Stimulated activated CD4-positive, alpha-beta T cell treated with anti-CD3 and anti-CD28 coated beads, TNF-alpha, amount 100 ng/mL, for 1 hour (primary cell): ENCODE measurements at regions not wholly inside any gene's neighbourhood (a gene's known extent, or its start where the extent isn't known, plus 50 kb on each side); places are given as distances from the start of the nearest gene placed in this dataset.
"Not testable (repeated sequence)": the region's sequence is repeated elsewhere in the genome, so short reads cannot be mapped to it uniquely, and the experiment has no call there.

ENCODE experiments used
- DNase-seq, 3 donors: peaks; one replicate each; pipeline ENCODE4 v3.0.0-alpha.2; 2020; ENCODE audit warnings: low read depth in 3 of 3, low spot score in 1 of 3

DNA sequence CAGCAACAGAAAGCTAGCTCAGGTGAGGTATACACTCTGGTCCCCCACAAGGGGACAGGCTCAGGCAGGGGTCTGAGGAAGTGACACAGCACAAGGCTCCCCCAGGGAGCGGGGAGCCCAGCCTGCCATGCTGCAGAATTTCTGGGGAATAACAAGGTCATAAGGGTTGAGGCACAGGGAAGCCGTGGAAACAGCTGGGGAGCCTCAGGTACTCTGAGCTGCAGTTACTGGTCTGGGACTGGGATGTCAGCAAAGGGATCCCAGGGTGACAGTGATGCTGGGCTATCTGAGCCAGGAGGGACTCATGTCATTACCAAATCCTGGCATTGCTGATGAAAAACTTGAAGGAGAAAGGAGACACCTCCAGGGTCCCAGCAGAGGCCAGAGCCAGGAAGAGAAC lies 64.4 kb upstream of the NANOS1 start:
- DNase-seq = no peak

- no peak for DNase-seq
Measured at GRCh38 chr10:118965645-118966044, 63.9 kb upstream of the NANOS1 start.

DNA sequence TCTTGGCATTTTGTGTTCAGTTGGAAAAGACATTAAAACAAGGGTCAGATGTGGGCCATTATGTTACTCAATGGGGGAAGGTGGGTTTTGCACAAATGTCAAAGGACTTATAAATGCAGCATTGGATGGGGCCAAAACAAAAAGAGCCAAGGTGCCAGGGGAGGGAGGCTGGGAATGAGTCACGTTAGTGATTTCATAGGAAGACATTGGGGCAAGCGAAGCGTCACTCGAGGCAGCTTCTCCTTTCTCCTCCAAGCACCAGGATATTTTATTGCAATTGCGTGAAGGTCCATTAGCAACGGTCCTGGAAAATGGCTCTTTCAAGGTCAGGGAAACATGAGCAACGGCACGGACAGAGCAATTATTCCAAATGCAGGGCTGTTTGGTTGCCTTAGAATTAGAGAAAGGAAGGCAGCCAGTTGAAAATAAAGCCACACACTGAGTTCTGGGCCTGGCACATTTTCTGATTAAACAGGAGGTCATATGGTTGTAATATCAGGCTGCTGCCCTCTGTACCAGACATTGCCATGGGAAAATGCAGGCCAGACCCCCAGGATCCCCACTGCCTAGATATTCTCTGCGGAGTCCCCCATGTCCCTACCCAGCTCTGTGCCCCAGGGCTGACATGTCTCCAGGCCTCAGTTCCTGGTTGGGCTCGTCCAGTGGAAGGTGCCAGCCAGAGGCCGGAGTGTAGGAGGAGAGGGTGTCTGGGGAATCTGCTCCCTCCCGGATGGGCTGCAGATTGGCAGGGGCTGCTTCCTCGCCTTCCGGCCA lies 63.3 kb upstream of the NANOS1 start:
- no peak for DNase-seq

DNA sequence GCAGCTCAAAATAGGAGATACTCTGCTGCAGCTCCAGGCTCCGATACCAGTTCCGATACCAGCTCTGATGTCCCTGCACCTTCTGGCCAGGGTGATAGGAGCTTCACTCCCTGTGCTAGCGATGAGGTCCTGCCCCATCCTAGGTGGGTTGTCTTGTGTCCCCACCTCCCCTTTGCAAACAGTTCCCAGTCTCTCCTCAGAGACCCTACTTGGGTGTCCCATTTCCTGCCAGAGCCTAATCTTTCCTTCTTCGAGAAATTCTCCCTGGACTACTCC lies 62.7 kb upstream of the NANOS1 start:
- DNase-seq = no peak

DNA sequence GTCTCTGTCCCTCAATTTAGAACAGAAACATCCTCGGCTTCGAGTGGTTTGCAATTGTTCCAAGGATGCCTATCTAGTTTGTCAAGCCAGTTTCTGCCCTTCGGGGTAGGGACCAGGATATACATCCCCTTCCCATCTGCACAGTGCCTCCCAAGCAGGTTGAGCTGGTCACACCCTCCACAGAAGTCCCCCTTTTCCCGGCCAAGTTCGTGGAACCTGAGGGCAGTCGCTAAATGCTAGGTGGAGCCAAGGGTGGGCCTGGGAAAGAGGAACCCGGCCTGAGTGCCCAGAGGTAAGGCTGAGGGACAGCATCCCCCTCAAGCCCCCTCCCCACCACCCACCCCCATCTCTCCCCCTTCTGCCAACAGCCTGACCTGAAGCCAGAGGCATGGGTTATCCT lies 62.4 kb upstream of the NANOS1 start:
- DNase-seq = no peak

DNA sequence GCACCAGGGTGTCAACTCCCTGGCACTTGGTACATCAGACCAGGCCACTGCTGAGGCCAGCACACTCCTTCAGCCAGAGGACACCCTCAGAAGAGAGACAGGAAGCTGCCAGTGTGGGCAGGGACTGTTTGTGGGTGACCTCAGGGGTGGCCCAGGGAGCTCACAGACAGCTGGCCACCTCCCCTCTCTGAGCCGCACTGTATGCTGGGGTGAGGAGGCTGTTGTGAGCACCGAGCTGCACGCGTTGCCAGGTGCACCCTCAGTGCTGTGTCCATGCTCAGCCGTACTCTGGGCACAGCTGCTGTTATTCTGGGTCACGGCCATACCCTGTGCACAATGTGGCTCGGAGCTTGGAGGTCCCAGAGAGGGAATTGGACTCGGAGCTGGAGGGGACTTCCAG lies 61.5 kb upstream of the NANOS1 start:
- DNase-seq = no peak

DNA sequence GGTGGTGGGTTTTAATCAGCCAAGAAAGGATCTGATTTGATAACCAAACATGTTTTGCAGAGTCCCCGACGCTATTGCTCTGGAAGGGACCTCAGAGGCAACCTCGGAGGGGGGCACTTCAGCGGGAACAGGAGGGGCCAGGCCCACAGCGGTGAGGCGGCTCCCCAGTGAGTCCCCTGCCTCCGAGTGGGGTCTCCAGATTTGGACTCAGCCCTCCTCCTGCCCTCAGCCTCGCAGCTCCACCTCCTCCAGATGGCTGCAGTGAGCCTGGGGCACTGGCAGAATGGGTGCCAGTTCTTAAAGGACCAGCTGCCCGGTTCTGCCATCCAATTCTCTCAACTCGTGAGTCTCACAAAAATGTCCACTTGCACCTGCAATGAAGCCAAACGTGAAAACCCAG lies 61.0 kb upstream of the NANOS1 start:
- DNase-seq = no peak

DNA sequence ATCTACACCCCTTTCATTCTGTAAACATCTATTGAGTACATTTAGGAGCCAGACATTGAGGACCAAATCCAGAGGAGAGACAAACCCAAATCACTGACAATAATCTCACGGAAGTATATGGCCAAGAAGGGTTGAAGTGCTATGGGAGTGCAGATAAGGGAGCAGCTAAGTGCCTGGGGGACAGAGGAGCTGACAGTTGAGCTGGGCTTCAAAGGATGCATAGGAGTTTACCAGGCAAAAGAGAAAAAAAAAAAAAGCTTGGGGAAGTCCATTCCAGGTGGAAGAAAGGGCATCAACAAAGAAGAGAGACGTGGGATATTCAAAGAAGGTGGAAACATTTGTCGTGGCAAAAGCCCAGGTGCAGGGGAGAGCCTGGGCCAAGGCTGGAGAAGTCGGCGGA lies 60.5 kb upstream of the NANOS1 start:
- no peak for DNase-seq

- DNase-seq = no peak
Measured at GRCh38 chr10:118970770-118971169, 58.7 kb upstream of the NANOS1 start.

- no peak for DNase-seq
Measured at GRCh38 chr10:118971187-118971586, 58.3 kb upstream of the NANOS1 start.

GRCh38 chr10:118971876-118972275 lies 57.6 kb upstream of the NANOS1 start:
- DNase-seq = no peak

DNA sequence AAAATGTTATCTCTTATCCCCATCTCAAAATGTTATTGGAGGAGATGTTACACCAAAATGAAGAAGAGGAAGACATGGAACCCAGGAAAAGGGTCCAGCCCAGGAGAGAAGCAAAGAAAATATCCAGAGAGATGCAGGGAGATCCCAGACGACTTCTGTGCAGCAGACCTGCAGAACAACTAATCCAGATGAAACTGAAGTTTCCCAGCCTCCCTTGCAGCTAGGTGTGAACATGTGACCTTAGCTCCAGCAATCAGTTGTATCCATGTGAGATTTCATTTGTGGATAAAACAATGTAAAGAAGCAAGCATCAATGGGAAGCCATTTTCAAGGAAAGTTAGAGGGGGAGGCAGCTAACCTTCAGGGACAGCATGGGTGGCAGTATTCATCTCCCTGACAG lies 55.8 kb upstream of the NANOS1 start:
- no peak for DNase-seq

GRCh38 chr10:118974951-118975350 lies 54.6 kb upstream of the NANOS1 start:
- DNase-seq = no peak

DNA sequence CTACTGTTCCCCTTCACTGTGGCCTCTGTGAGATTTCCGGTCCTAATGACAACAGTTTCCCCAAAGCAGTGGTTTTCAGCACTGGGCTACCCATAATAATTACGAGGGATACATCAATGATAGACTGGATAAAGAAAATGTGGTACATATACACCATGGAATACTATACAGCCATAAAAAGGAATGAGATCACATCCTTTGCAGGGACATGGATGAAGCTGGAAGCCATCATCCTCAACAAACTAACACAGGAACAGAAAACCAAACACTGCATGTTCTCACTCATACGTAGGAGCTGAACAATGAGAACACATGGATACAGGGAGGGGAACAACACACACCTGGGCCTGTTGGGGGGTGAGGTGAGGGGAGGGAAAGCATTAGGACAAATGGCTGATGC lies 53.3 kb upstream of the NANOS1 start:
- not testable (repeated sequence) for DNase-seq

DNA sequence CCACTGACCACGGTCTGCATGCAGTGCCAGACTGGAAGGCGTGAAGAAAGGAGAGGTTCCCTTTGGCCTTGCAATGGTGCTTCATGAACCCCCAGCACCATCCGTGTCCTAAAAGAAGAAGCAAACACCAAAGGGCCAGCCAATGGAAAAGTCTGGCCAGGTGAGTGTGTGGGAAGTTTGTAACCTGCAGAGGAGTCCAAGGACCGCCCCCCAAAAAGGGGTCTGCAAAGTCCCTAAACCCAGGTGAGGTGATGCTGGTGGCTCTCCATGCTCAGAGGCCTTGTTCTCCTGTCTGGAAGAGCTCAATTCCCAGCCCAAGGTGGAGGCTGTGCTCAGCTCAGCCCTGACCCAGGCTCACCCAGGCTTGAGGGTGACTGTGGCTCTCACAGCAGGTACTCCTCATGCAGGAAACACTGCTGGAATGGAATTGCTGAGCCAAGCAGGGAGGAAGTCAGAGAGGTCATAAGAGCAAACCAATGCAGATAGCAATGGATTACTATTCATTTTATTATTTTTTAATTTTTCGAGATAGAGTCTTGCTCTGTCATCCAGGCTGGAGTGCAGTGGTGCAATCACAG lies 52.4 kb upstream of the NANOS1 start:
- DNase-seq = no peak

GRCh38 chr10:118977835-118978234 lies 51.7 kb upstream of the NANOS1 start:
- DNase-seq = no peak

- DNase-seq = no peak
Measured at GRCh38 chr10:118978316-118978997, 51.1 kb upstream of the NANOS1 start.

- no peak for DNase-seq
Measured at GRCh38 chr10:118978998-118979350, 50.5 kb upstream of the NANOS1 start.

GRCh38 chr10:118979661-118980060 lies 49.9 kb upstream of the NANOS1 start:
- DNase-seq = no peak
